Activated naive CD8-positive, alpha-beta T cell treated with anti-CD3 and anti-CD28 coated beads for 36 hours (primary cell): ENCODE measurements at regions not wholly inside any gene's neighbourhood (a gene's known extent, or its start where the extent isn't known, plus 50 kb on each side); places are given as distances from the start of the nearest gene placed in this dataset.

Experiments used
- DNase-seq: peaks from one replicate; pipeline ENCODE4 v3.0.0; 2021
- H3K27ac Mint-ChIP-seq: one replicate; pipeline ENCODE4 v1.8.0; 2022; ENCODE audit warnings: mild to moderate bottlenecking, moderate library complexity, mixed read lengths
- H3K27me3 Mint-ChIP-seq: one replicate; pipeline ENCODE4 v1.8.0; 2022; ENCODE audit warnings: mild to moderate bottlenecking, mixed read lengths
- H3K36me3 Mint-ChIP-seq: one replicate; pipeline ENCODE4 v1.8.0; 2021; ENCODE audit warnings: mild to moderate bottlenecking, mixed read lengths
- H3K4me1 Mint-ChIP-seq: one replicate; pipeline ENCODE4 v1.8.0; 2021; ENCODE audit warnings: mixed read lengths
- H3K4me3 Mint-ChIP-seq: one replicate; pipeline ENCODE4 v1.8.0; 2022; ENCODE audit warnings: mild to moderate bottlenecking, moderate library complexity, mixed read lengths
- H3K9me3 Mint-ChIP-seq: one replicate; pipeline ENCODE4 v1.8.0; 2022; ENCODE audit warnings: mixed read lengths

- Mint-ChIP-seq H3K4me3 (no peak overlapping the region), H3K27me3 (peaks cover 4% of the 10 kb centered on the region), H3K4me1 (no peaks in the 10 kb centered on the region), H3K27ac (no peak overlapping the region), H3K9me3 (peaks cover 3% of the 10 kb centered on the region), H3K36me3 (no peaks in the 10 kb centered on the region)
- DNase-seq = no peak
Observed at GRCh38 chr5:135255461-135256178, 143.4 kb downstream of the MACROH2A1 start.

GRCh38 chr5:135254183-135254582 lies 144.8 kb downstream of the MACROH2A1 start:
- Mint-ChIP-seq H3K36me3 (no peaks in the 10 kb centered on the region), H3K27ac (no peak overlapping the region), H3K27me3 (peaks cover 4% of the 10 kb centered on the region), H3K9me3 (no peaks in the 10 kb centered on the region), H3K4me3 (no peak overlapping the region), H3K4me1 (no peaks in the 10 kb centered on the region)
- DNase-seq = no peak

GRCh38 chr5:135253601-135254178 lies 145.3 kb downstream of the MACROH2A1 start:
- no peaks in the 10 kb centered on the region for H3K4me1 Mint-ChIP-seq
- no peak for DNase-seq
- H3K9me3 Mint-ChIP-seq = no peaks in the 10 kb centered on the region
- H3K27me3 Mint-ChIP-seq = peaks cover 4% of the 10 kb centered on the region
- H3K27ac Mint-ChIP-seq = no peak overlapping the region
- H3K4me3 Mint-ChIP-seq = no peak overlapping the region
- no peaks in the 10 kb centered on the region for H3K36me3 Mint-ChIP-seq

GRCh38 chr5:135251093-135251492 lies 147.9 kb downstream of the MACROH2A1 start:
- Mint-ChIP-seq H3K4me1 (no peaks in the 10 kb centered on the region), H3K27ac (no peak overlapping the region), H3K9me3 (no peaks in the 10 kb centered on the region), H3K36me3 (no peaks in the 10 kb centered on the region), H3K27me3 (no peaks in the 10 kb centered on the region), H3K4me3 (no peak overlapping the region)
- DNase-seq = no peak

- Mint-ChIP-seq H3K4me1 (no peaks in the 10 kb centered on the region), H3K36me3 (no peaks in the 10 kb centered on the region), H3K4me3 (no peak overlapping the region), H3K27ac (no peak overlapping the region), H3K9me3 (no peaks in the 10 kb centered on the region), H3K27me3 (no peaks in the 10 kb centered on the region)
- DNase-seq = no peak
Observed at GRCh38 chr5:135250671-135251070, 148.4 kb downstream of the MACROH2A1 start.

- no peak overlapping the region for H3K27ac Mint-ChIP-seq
- H3K4me1 Mint-ChIP-seq = no peaks in the 10 kb centered on the region
- DNase-seq = no peak
- H3K27me3 Mint-ChIP-seq = no peaks in the 10 kb centered on the region
- no peak overlapping the region for H3K4me3 Mint-ChIP-seq
- H3K9me3 Mint-ChIP-seq = no peaks in the 10 kb centered on the region
- H3K36me3 Mint-ChIP-seq = no peaks in the 10 kb centered on the region
Observed at GRCh38 chr5:135249658-135250057, 149.4 kb downstream of the MACROH2A1 start.

- no peak for DNase-seq
- H3K27me3 Mint-ChIP-seq = no peaks in the 10 kb centered on the region
- no peak overlapping the region for H3K4me3 Mint-ChIP-seq
- no peak overlapping the region for H3K27ac Mint-ChIP-seq
- no peaks in the 10 kb centered on the region for H3K9me3 Mint-ChIP-seq
- no peaks in the 10 kb centered on the region for H3K4me1 Mint-ChIP-seq
- H3K36me3 Mint-ChIP-seq = no peaks in the 10 kb centered on the region
Observed at GRCh38 chr5:135248801-135249231, 150.2 kb downstream of the MACROH2A1 start.

DNA sequence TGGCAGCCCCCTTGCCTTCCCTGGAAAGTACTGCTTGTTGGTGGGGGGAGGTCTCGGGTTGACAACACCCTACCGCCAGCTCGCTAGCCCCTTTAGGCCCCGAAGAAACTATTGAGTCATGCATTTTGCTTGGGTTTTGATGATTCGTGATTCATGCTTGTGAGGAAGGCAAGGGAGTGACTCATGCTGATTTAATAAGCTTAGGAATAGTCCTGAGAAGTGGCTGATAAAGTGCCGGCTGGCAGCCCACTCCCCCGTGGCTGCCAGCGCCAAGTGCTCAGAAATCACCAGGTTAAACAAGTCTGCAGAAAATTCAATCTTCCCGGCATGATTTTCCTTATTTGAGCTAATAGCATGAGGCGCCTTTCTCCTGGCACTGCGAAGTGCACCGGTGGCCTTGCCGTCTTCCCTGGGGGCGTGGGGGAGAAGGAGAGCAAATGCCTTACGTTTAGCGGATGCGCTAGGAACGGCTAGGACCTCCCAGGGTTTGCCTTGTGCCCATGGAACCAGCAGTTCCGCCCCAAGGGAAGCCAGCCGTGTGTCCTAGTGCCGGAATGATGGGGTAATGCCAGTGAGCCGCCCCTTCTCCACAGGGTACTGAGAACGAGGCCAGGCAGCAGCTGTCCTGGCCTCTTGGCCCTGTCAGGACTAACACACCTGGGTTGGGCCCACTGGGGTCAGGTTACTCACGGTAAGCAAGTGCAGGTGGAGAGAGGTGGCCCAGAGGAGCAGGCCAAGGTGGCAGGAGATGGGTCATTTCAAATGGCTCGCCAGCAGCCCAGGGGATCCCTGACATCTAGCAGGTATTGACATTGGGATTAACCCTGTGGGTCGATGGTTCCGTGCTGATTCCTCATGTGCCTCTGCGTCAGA lies 151.9 kb downstream of the MACROH2A1 start:
- Mint-ChIP-seq H3K27me3 (no peaks in the 10 kb centered on the region), H3K4me3 (no peak overlapping the region), H3K27ac (no peak overlapping the region), H3K36me3 (no peaks in the 10 kb centered on the region), H3K9me3 (no peaks in the 10 kb centered on the region), H3K4me1 (no peaks in the 10 kb centered on the region)
- DNase-seq = no peak

GRCh38 chr5:135246605-135246922 lies 152.5 kb downstream of the MACROH2A1 start:
- H3K9me3 Mint-ChIP-seq = no peaks in the 10 kb centered on the region
- H3K36me3 Mint-ChIP-seq = no peaks in the 10 kb centered on the region
- H3K27ac Mint-ChIP-seq = no peak overlapping the region
- no peak overlapping the region for H3K4me3 Mint-ChIP-seq
- no peak for DNase-seq
- H3K4me1 Mint-ChIP-seq = no peaks in the 10 kb centered on the region
- no peaks in the 10 kb centered on the region for H3K27me3 Mint-ChIP-seq

GRCh38 chr5:135245521-135246499 lies 153.2 kb downstream of the MACROH2A1 start:
- Mint-ChIP-seq H3K27ac (no peak overlapping the region), H3K27me3 (no peaks in the 10 kb centered on the region), H3K4me3 (no peak overlapping the region), H3K9me3 (no peaks in the 10 kb centered on the region), H3K4me1 (no peaks in the 10 kb centered on the region), H3K36me3 (no peaks in the 10 kb centered on the region)
- DNase-seq = no peak

GRCh38 chr5:135244620-135245021 lies 154.4 kb downstream of the MACROH2A1 start:
- Mint-ChIP-seq H3K27me3 (no peaks in the 10 kb centered on the region), H3K9me3 (no peaks in the 10 kb centered on the region), H3K4me1 (no peaks in the 10 kb centered on the region), H3K27ac (no peak overlapping the region), H3K36me3 (no peaks in the 10 kb centered on the region), H3K4me3 (no peak overlapping the region)
- DNase-seq = no peak

DNA sequence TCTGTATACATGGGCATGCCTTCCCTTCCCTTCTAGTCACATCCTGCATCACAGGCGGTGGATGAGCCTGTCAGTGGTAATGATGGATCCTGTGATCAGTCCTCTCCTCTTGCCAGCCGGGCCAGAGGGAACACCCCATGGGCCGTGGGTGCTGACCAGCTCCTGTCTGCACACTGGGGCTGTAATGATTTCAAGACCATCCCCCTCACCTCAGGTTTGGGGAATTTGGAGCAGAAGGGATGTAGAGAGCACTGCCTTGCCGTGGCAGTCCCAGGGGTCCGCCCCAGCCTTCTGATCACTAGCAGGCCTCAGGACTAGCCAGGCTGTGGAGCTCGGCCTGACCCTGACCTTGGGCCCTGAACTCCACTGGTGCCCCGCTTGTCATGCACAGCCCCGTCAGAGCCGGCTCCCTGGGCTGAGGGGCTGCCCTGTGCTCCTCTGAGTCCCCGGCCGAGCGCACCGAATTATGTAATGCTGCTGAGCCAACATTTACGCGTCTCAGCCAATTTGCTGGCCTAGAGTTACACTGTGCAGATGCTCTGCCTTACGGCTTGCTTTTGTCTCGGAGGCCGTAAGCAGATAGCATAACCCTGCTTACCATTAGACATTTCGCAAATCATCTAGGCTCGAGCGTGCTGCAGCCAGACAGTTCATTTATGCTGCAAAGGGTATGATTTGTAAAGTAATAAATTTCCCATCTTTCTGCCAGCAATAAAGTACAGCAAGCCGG lies 155.3 kb downstream of the MACROH2A1 start:
- Mint-ChIP-seq H3K27ac (no peak overlapping the region), H3K4me1 (no peaks in the 10 kb centered on the region), H3K9me3 (no peaks in the 10 kb centered on the region), H3K4me3 (no peak overlapping the region), H3K27me3 (no peaks in the 10 kb centered on the region), H3K36me3 (no peaks in the 10 kb centered on the region)
- DNase-seq = no peak

GRCh38 chr5:135242866-135243555 lies 156.0 kb downstream of the MACROH2A1 start:
- H3K27ac Mint-ChIP-seq = no peak overlapping the region
- no peaks in the 10 kb centered on the region for H3K36me3 Mint-ChIP-seq
- no peaks in the 10 kb centered on the region for H3K4me1 Mint-ChIP-seq
- DNase-seq = no peak
- no peak overlapping the region for H3K4me3 Mint-ChIP-seq
- H3K9me3 Mint-ChIP-seq = no peaks in the 10 kb centered on the region
- no peaks in the 10 kb centered on the region for H3K27me3 Mint-ChIP-seq
